IPS DF 4.7 (cell line): ENCODE measurements at regions not wholly inside any gene's neighbourhood (a gene's known extent, or its start where the extent isn't known, plus 50 kb on each side); places are given as distances from the start of the nearest gene placed in this dataset.
"Not testable (repeated sequence)": the region's sequence is repeated elsewhere in the genome, so short reads cannot be mapped to it uniquely, and the experiment has no call there.

Experiments used
- DNase-seq: peaks from one replicate; pipeline ENCODE4 v3.0.0-alpha.2; 2013; ENCODE audit warnings: low spot score; ENCODE audit errors: extremely low read depth

DNA sequence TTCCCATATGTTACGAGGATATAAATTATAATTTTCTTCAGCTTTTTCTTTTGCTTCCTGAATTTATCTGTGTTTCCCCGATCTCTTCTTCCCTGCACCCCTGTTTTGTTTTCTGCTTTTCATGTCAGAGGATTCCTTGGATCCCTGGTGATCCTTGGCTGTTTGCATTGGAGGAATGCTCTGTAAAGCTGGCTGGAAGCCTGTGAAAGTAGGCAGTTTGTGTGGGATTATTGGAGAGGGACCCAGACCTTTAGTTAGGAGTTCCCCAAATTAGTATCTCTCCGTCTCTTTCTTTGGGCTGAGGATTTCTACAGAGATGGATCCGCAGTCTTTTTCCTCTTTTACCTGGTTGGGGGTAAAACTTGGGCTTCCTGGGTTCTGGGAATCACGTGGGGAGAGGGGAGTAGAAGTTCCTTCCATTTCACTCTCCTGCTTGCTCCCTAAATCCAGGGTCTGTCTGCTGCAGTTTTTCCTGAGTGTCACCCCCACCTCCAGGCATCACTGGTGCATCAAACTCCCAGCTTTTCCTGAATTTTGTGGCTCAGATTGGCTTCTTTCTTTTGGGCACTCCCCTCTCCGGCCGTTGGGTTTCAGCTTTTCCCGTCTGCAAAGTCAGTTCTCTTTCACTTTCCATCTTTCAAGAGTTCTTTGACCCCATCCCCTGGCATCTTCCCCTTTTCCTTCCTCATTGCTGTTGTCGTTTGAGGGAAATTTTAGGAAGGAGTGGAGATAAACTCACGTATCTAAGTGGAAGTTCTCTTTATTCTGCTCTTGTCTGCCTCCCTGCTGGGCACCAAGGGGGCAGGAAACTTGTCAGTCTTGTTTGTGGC lies 79.1 kb upstream of the ALX4 start:
- no peak for DNase-seq

- no peak for DNase-seq
These were observed 80.1 kb upstream of the ALX4 start for GRCh38 chr11:44389963-44390605.

DNA sequence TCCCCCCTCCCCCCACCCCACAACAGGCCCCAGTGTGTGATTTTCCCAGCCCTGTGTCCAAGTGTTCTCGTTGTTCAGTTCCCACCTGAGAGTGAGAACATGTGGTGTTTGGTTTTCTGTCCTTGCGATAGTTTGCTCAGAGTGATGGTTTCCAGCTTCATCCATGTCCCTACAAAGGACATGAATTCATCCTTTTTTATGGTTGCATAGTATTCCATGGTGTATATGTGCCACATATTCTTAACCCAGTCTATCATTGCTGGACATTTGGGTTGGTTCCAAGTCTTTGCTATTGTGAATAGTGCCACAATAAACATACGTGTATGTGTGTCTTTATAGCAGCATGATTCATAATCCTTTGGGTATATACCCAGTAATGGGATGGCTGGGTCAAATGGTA lies 81.1 kb upstream of the ALX4 start:
- not testable (repeated sequence) for DNase-seq

GRCh38 chr11:44396746-44397145 lies 86.8 kb upstream of the ALX4 start:
- not testable (repeated sequence) for DNase-seq

DNA sequence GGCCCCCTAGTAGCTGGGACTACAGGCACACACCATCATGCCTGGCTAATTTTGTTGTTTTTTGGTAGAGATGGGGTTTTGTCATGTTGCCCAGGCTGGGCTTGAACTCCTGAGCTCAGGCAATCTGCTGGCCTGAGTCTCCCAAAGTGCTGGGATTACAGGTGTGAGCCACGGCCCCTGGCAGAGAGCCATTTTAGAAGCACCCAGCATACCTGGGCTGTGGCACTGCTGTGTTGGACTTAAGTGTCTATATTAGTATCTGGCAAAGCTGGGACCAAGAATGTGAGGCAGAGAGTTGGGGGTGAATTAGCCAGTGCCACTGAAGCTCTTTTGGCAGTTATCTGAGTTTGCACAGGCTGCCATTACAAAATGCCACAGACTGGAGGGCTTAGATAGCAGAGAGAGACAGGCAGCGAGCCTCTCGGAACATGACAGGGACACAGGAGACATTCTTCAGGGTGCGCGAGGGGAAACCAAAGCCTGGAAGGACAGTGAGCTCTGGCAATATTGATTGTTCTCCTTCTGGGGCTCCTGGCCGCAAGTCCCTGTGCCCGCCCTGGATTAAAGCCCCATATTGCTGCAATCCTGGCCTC lies 87.7 kb upstream of the ALX4 start:
- no peak for DNase-seq

GRCh38 chr11:44398266-44399030 lies 88.5 kb upstream of the ALX4 start:
- DNase-seq = no peak

DNA sequence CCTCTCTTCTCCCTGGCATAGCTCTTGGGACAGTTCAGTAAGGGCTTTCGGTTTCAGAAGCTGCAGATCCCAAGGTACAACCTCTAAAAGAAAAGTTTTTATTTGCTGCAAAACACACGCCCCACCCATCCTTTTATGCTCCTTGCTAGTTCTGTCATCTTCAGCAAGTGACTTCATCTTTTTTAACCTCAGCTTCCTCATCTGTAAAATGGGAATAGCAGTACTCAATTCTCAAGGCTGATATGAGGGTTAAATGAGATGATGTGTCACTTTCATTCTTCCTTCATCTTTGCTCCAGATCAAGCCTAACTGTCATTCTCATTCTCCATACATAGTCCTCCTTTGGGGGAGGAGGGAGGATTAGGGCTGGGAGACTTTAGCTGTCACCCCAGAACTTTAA lies 90.0 kb upstream of the ALX4 start:
- no peak for DNase-seq

DNA sequence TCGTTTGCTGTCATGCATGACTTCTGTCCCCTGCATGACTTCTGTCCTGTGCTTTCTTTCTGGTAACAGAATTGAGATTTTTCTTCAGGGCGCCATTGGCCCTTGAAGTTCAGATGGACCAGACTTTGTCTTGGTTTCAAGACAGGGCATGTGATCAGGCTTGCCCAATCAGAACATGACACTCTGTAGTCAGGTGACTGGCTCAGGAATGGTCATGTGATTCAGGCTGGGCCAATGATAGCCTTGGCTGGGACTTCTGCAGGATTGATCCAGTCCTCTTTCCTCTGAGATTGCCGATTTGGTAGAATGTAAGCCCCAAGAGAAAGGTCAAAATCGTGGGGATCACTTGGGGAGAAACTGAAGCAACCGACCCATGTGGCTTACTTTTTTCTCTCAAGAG lies 90.5 kb upstream of the ALX4 start:
- no peak for DNase-seq

- DNase-seq = no peak
These were observed 92.6 kb upstream of the ALX4 start for GRCh38 chr11:44402466-44403075.

- DNase-seq = no peak
These were observed 93.2 kb upstream of the ALX4 start for GRCh38 chr11:44403176-44403575.

- DNase-seq = no peak
These were observed 93.8 kb upstream of the ALX4 start for GRCh38 chr11:44403587-44404273.

DNA sequence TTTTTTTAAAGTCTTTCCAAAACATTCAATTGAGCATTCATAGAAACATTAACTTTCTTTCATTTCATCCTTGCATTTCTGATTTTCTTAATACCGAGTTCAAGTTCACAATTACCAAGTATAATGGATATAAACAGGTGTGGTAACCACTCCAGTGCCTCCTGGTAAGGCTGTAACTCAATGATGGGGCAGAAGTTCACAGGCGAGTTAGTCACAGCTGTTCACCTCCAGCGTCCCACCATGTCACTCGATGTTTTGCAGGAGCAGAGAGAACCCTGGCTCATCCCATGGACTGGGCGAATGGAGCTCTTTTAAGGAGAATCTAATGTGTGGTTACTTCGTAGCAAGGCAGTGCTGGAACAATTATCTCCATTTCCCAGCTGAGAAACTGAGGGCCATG lies 94.4 kb upstream of the ALX4 start:
- no peak for DNase-seq

DNA sequence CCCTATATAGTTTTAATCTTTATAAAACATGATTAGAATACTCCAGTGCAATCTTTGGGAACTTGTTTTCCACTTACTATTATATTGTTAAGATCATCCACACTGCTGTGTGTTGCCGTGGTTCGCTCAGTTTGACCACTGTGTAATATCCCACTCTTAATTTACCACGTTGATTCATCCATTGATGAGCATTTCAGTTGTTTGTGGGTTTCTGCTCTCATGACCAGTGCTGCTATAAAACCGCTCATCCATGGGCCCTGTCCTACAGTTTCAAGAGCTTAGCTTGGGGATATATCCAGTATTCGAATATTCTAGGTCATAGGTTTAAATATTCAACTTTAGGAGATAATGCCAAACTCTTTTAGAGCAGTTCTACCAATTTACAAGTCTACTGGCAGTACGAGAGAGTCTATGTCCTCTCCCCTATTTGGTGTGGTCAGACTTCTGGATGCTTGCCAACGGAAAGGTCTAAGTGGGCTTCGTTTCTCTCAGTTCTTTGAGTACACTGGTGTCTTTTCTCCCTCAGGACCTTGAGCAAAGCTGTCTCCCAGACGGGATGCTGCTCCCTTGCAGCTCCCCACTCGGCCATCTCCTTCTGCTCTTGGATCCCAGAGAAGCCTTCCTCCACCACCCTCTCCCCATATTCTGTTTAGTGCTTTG lies 94.9 kb upstream of the ALX4 start:
- DNase-seq = no peak

DNA sequence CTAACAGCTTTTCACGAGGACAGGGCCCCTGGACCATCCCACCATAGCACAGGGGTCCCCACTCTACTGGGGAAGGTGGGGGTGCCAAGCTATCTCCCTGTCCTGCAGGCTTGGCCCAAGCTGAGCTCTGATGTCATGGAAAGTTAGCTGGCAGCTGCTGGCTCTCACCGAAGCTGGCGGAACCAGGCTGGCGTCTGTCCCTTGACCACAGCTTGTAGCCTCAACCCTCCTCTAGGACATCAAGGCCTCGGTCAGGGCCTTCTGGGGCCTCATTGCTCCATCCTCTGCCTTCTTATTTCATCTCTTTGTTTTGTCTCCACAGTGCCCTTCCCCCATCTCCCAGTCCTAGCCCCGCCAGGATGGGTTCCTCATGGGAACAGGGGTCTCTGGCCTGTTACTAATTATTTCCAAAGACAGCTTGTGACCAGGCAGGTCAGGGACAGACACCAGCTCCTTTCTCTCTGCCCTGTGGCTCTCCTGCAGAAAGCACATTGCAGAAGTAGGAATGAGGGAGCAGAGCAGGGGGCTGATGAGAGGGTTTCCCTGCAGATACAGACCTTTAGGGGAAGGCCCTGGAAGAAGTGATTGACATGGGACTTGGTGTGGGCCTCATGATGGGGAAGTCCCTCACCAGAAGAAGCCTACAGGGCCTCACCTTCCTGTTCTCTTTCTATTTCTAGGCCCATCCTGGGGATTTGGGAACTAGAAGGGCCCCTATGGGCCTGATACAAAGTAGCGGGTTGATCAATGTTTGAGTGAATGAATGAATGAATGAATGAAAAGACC lies 97.5 kb upstream of the ALX4 start:
- no peak for DNase-seq

DNA sequence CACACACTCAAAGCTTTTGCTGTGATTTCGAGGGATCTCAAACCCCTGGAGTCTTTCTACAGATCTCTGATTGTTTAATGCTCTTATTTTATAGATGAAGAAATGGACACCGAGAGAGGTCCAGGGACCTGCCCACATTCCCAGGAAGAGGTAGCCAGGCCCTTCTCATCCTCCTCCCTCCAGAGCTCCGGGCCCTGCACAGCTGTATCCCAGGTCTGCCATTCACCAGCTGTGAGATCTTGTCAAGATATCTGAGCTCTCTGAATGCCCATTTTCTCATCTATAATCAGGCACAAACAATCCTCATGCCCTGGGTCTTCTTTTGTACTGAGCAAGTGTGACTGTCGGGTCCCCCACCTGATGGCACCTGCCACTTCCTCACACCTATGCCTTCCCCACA lies 98.2 kb upstream of the ALX4 start:
- no peak for DNase-seq

- no peak for DNase-seq
These were observed 99.0 kb upstream of the ALX4 start for GRCh38 chr11:44408711-44409470.

DNA sequence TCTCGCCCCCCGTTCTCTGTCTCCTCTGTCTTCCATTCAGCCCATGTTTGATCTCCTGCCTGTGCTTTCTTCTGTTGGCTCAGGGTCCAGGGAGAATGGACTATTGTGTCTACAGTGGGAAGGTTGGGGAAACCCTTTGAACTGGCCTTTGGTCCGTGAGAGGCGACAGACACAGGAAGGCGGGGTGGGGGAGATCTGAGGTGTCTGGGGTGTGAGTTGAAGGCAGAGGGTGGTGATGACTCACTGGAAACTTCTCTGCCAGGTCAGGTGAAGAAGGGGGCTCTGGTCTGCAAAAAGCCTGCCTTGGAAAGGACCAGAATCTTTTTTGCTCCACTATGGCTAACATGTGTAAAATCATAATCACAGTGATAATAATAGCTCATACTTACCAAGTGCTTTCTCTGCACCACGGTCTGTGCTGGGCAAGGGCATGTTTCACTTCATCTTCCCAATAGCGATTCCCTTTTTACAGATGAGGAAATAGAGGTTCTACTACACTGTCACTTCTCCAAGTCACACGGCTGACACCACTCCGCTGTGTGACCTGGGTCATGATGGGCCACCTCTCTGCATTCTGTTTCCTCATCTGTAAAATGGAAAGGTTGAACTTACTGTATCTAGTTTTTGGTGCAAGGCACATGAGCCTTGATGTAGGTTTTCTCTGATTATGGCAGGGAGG lies 99.8 kb upstream of the ALX4 start:
- no peak for DNase-seq

DNA sequence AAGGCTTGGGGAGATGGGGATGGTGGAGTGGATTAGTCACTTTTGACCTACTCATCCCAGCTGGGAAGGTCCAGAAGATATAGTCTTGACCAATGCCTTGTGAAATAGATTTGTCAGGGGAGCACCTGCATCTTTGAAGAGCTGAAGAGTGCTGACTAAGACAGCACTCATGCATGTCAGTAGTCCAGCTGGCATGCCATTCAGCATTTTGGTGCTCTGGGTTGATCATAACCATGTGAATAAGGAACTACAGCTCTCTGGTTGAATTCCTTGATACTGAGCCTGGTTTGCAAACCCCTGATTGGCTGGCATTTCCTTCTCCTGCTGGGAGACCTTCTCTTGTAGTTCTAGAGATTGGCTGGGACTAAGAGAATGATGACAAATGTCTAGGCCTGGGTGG lies 106.8 kb upstream of the ALX4 start:
- DNase-seq = no peak
